ENCODE measurements at regions not wholly inside any gene's neighbourhood (a gene's known extent, or its start where the extent isn't known, plus 50 kb on each side); places are given as distances from the start of the nearest gene placed in this dataset.

DNA sequence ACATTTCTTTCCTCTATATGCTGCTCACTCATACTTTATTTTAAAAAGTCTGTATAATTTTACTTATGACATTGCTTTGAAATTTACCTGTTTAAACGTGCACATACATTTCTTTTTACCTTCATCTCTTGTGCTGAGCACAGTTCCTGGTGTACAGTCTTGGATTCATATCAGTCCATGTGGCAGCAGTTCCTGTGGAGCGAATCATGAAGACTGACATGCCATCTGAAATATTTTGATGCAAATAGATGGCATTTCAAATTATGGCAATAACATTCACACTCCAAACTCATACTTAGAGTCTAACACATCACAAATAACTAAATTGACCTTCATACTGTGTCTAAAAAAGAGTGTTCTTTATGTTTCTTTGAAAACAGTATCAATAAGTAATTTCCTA is 90.3 kb upstream of the CDH2 start:
- TF ChIP-seq, protein P1, sequence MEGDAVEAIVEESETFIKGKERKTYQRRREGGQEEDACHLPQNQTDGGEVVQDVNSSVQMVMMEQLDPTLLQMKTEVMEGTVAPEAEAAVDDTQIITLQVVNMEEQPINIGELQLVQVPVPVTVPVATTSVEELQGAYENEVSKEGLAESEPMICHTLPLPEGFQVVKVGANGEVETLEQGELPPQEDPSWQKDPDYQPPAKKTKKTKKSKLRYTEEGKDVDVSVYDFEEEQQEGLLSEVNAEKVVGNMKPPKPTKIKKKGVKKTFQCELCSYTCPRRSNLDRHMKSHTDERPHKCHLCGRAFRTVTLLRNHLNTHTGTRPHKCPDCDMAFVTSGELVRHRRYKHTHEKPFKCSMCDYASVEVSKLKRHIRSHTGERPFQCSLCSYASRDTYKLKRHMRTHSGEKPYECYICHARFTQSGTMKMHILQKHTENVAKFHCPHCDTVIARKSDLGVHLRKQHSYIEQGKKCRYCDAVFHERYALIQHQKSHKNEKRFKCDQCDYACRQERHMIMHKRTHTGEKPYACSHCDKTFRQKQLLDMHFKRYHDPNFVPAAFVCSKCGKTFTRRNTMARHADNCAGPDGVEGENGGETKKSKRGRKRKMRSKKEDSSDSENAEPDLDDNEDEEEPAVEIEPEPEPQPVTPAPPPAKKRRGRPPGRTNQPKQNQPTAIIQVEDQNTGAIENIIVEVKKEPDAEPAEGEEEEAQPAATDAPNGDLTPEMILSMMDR (IDR thresholded peaks at IDR 0.05), result no peak
- no peak for TF ChIP-seq POLR2A (IDR thresholded peaks at IDR 0.05)

Measured in uterus (tissue), 2 donors.